Kidney epithelial cell (primary cell): ENCODE measurements at regions not wholly inside any gene's neighbourhood (a gene's known extent, or its start where the extent isn't known, plus 50 kb on each side); places are given as distances from the start of the nearest gene placed in this dataset.

Experiments used
- DNase-seq: peaks from one replicate; pipeline ENCODE4 v3.0.0-alpha.2; 2010; ENCODE audit warnings: low read depth
- H3K27me3 ChIP-seq: 2 replicates; pipeline ENCODE4 v1.6.0; 2011; ENCODE audit warnings: low read length; ENCODE audit not compliant: control insufficient read depth, insufficient read depth
- H3K36me3 ChIP-seq: 2 replicates; pipeline ENCODE4 v1.5.1; 2011; ENCODE audit warnings: low read length; ENCODE audit not compliant: control insufficient read depth, insufficient read depth
- H3K4me3 ChIP-seq: 2 replicates; pipeline ENCODE4 v1.5.1; 2011; ENCODE audit warnings: low read depth, mild to moderate bottlenecking, control low read depth, low read length
- CTCF ChIP-seq: IDR thresholded peaks from 2 replicates; pipeline ENCODE4 v1.5.1; 2011; ENCODE audit warnings: mild to moderate bottlenecking, moderate library complexity, low read length, control low read depth, inconsistent platforms; ENCODE audit not compliant: insufficient read depth, poor library complexity, severe bottlenecking

- TF ChIP-seq CTCF = no peak
- DNase-seq = no peak
- H3K36me3 ChIP-seq = no peaks in the 10 kb centered on the region
- H3K27me3 ChIP-seq = no peaks in the 10 kb centered on the region
- no peak overlapping the region for H3K4me3 ChIP-seq
Measured at GRCh38 chr18:24910221-24910620, 441.7 kb downstream of the ZNF521 start.

GRCh38 chr18:24913507-24914170 lies 438.3 kb downstream of the ZNF521 start:
- no peak overlapping the region for H3K4me3 ChIP-seq
- peaks cover 3% of the 10 kb centered on the region for H3K27me3 ChIP-seq
- H3K36me3 ChIP-seq = no peaks in the 10 kb centered on the region
- TF ChIP-seq CTCF = no peak
- DNase-seq = no peak

GRCh38 chr18:24914171-24914525 lies 437.8 kb downstream of the ZNF521 start:
- Histone ChIP-seq H3K36me3 (no peaks in the 10 kb centered on the region), H3K4me3 (no peak overlapping the region), H3K27me3 (peaks cover 3% of the 10 kb centered on the region)
- DNase-seq = no peak
- no peak for TF ChIP-seq CTCF

- no peak for DNase-seq
- no peaks in the 10 kb centered on the region for H3K36me3 ChIP-seq
- no peak for TF ChIP-seq CTCF
- H3K27me3 ChIP-seq = peaks cover 3% of the 10 kb centered on the region
- no peak overlapping the region for H3K4me3 ChIP-seq
Measured at GRCh38 chr18:24914685-24915084, 437.3 kb downstream of the ZNF521 start.

- peak; percentile 26 for DNase-seq
- Histone ChIP-seq H3K36me3 (no peaks in the 10 kb centered on the region), H3K4me3 (no peak overlapping the region), H3K27me3 (peaks cover 3% of the 10 kb centered on the region)
- no peak for TF ChIP-seq CTCF
Measured at GRCh38 chr18:24915547-24915946, 436.4 kb downstream of the ZNF521 start.

GRCh38 chr18:24917767-24918166 lies 434.2 kb downstream of the ZNF521 start:
- TF ChIP-seq CTCF = no peak
- Histone ChIP-seq H3K4me3 (no peak overlapping the region), H3K36me3 (no peaks in the 10 kb centered on the region), H3K27me3 (peaks cover 3% of the 10 kb centered on the region)
- no peak for DNase-seq
